GM23248 (cell line): ENCODE measurements at regions not wholly inside any gene's neighbourhood (a gene's known extent, or its start where the extent isn't known, plus 50 kb on each side); places are given as distances from the start of the nearest gene placed in this dataset.

Experiments used
- EZH2 ChIP-seq: fragments of 200-600 bp; sonication (generic); IDR thresholded peaks from 2 replicates; pipeline ENCODE4 v1.6.1; 2018; ENCODE audit warnings: antibody characterized with exemption, mild to moderate bottlenecking; ENCODE audit not compliant: insufficient read depth, poor library complexity, severe bottlenecking
- EZH2phosphoT487 ChIP-seq: fragments of 200-600 bp; sonication (generic); IDR thresholded peaks from 2 replicates; pipeline ENCODE4 v1.6.1; 2018; ENCODE audit warnings: antibody characterized with exemption, moderate library complexity, mild to moderate bottlenecking, low read depth; ENCODE audit not compliant: insufficient read depth

GRCh38 chr1:191588905-191589304 is 569.4 kb upstream of the RGS18 start:
- no peak for TF ChIP-seq EZH2phosphoT487
- TF ChIP-seq EZH2, result no peak
